ENCODE measurements at regions not wholly inside any gene's neighbourhood (a gene's known extent, or its start where the extent isn't known, plus 50 kb on each side); places are given as distances from the start of the nearest gene placed in this dataset.

- DNase-seq = no peak
Measured at GRCh38 chr2:150309311-150310080, 178.0 kb downstream of the RND3 start.

GRCh38 chr2:150307258-150307657 lies 180.2 kb downstream of the RND3 start:
- DNase-seq = no peak

GRCh38 chr2:150303281-150303680 lies 184.2 kb downstream of the RND3 start:
- DNase-seq = no peak

GRCh38 chr2:150298571-150299305 lies 188.7 kb downstream of the RND3 start:
- no peak for DNase-seq

- no peak for DNase-seq
Measured at GRCh38 chr2:150296770-150297546, 190.5 kb downstream of the RND3 start.

- no peak for DNase-seq
Measured at GRCh38 chr2:150295544-150295943, 191.9 kb downstream of the RND3 start.

GRCh38 chr2:150293771-150294170 lies 193.7 kb downstream of the RND3 start:
- DNase-seq = no peak

GRCh38 chr2:150292807-150293206 lies 194.7 kb downstream of the RND3 start:
- DNase-seq = no peak

GRCh38 chr2:150292192-150292591 lies 195.3 kb downstream of the RND3 start:
- no peak for DNase-seq

- DNase-seq = no peak
Measured at GRCh38 chr2:150286730-150287362, 200.6 kb downstream of the RND3 start.

GRCh38 chr2:150284116-150284515 lies 203.4 kb downstream of the RND3 start:
- no peak for DNase-seq

GRCh38 chr2:150282771-150283371 lies 204.6 kb downstream of the RND3 start:
- no peak for DNase-seq

- DNase-seq = no peak
Measured at GRCh38 chr2:150282357-150282756, 205.1 kb downstream of the RND3 start.

- no peak for DNase-seq
Measured at GRCh38 chr2:150280231-150280630, 207.2 kb downstream of the RND3 start.

GRCh38 chr2:150279686-150280085 lies 207.8 kb downstream of the RND3 start:
- DNase-seq = no peak

GRCh38 chr2:150276737-150277136 lies 210.7 kb downstream of the RND3 start:
- DNase-seq = no peak

GRCh38 chr2:150274108-150274507 lies 213.4 kb downstream of the RND3 start:
- no peak for DNase-seq

GRCh38 chr2:150271952-150272802 lies 215.3 kb downstream of the RND3 start:
- no peak for DNase-seq

- no peak for DNase-seq
Measured at GRCh38 chr2:150267651-150268415, 219.6 kb downstream of the RND3 start.

- no peak for DNase-seq
Measured at GRCh38 chr2:150266931-150267330, 220.5 kb downstream of the RND3 start.

GRCh38 chr2:150264442-150264841 lies 223.0 kb downstream of the RND3 start:
- no peak for DNase-seq
